Stomach (tissue), 8 donors: ENCODE measurements at regions not wholly inside any gene's neighbourhood (a gene's known extent, or its start where the extent isn't known, plus 50 kb on each side); places are given as distances from the start of the nearest gene placed in this dataset.

Source experiments
- DNase-seq, 2 donors: peaks; one replicate each; pipeline versions ENCODE4 v3.0.0 to v3.0.0-alpha.2; 2013 to 2019
- H3K27ac ChIP-seq, 5 donors: fragments of 200-600 bp in 4 of 5; sonication (generic) in 4 of 5; one replicate each; pipeline ENCODE4 v1.5.1; 2013 to 2019; ENCODE audit warnings: mild to moderate bottlenecking in 1 of 5, moderate library complexity in 1 of 5
- H3K27me3 ChIP-seq, 3 donors: fragments of 200-600 bp; sonication (generic); one replicate each; pipeline ENCODE4 v1.5.1; 2017 to 2019; ENCODE audit warnings: mixed run types in 1 of 3
- H3K36me3 ChIP-seq, 4 donors: fragments of 200-600 bp; sonication (generic); 1 replicate in 3 of 4; 2 replicates in 1 of 4; pipeline ENCODE4 v1.5.1; 2016 to 2019
- H3K4me1 ChIP-seq, 4 donors: fragments of 200-600 bp; sonication (generic); one replicate each; pipeline ENCODE4 v1.5.1; 2016 to 2019
- H3K4me3 ChIP-seq, 4 donors: fragments of 200-600 bp; sonication (generic) in 3 of 4; one replicate each; pipeline ENCODE4 v1.5.1; 2016 to 2019; ENCODE audit warnings: mild to moderate bottlenecking in 1 of 4
- H3K9me3 ChIP-seq, 4 donors: fragments of 200-600 bp; sonication (generic); one replicate each; pipeline ENCODE4 v1.5.1; 2016 to 2019
- CTCF ChIP-seq, 7 experiments: fragments of 450-650 bp in 4 of 7; fragments of 200-600 bp in 3 of 7; sonication (generic) in 3 of 7; IDR thresholded peaks; one replicate each; pipeline ENCODE4 v1.5.1; 2016 to 2019; ENCODE audit warnings: antibody characterized with exemption in 7 of 7, control low read depth in 2 of 7, mild to moderate bottlenecking in 1 of 7
- EP300 ChIP-seq: sonication (generic); formaldehyde crosslinking; IDR thresholded peaks from one replicate; pipeline ENCODE4 v1.6.1; 2017; ENCODE audit warnings: antibody characterized with exemption
- POLR2A ChIP-seq, 4 donors: fragments of 450-650 bp; IDR thresholded peaks; one replicate each; pipeline ENCODE4 v1.6.1; 2016; ENCODE audit warnings: antibody characterized with exemption in 4 of 4, control low read depth in 2 of 4, mild to moderate bottlenecking in 1 of 4, moderate library complexity in 1 of 4
- POLR2AphosphoS5 ChIP-seq, 3 donors: sonication (generic); formaldehyde crosslinking; IDR thresholded peaks; one replicate each; pipeline ENCODE4 v1.6.1; 2016; ENCODE audit warnings: antibody characterized with exemption in 3 of 3
- WGBS, 5 donors: extraction: QIAGEN DNeasy Blood & Tissue Kit in 3 of 5; methylation state at CpG; one replicate each; pipeline versions ENCODE4 v1.1.5 to v1.1.7; 2013 to 2018; 5-methylcytosine and 5-hydroxymethylcytosine counted together
- intact Hi-C: fragments of 100-400 bp; cut with DNase I; formaldehyde crosslinking; loops from one replicate; pipeline ENCODE4 v1.15.1; 2023; ENCODE audit warnings: low total_unique reads
- donor health status: healthy with polysubstance abuse.
- donor health status: Bipolar disorder and iron deficiency.
- donor health status: healthy.

- intact Hi-C loops, result no loop called here
- Histone ChIP-seq H3K27ac (no peak overlapping the region), H3K36me3 (no peaks in the 10 kb centered on the region), H3K4me1 (peaks cover 0 to 7% (median 2%) of the 10 kb centered on the region in 4 donors), H3K27me3 (no peaks in the 10 kb centered on the region), H3K9me3 (no peaks in the 10 kb centered on the region), H3K4me3 (no peak overlapping the region)
- TF ChIP-seq POLR2A (IDR thresholded peaks at IDR 0.05) (no peak), POLR2AphosphoS5 (IDR thresholded peaks at IDR 0.05) (no peak), EP300 (no peak), CTCF (IDR thresholded peaks at IDR 0.05) (no peak)
- no peak for DNase-seq
- WGBS, 5 donors, result 81 to 86% (median 85%) methylated on average over 8 of the region's 8 CpGs
Measured at GRCh38 chr12:39047539-39048262, 142.3 kb upstream of the CPNE8 start.

GRCh38 chr12:39044754-39045153 is 139.4 kb upstream of the CPNE8 start:
- H3K9me3 ChIP-seq, result no peaks in the 10 kb centered on the region
- no peak overlapping the region for H3K27ac ChIP-seq
- H3K27me3 ChIP-seq, result no peaks in the 10 kb centered on the region
- DNase-seq, result no peak
- H3K4me1 ChIP-seq, result peaks cover 0 to 8% (median 4%) of the 10 kb centered on the region in 4 donors
- H3K4me3 ChIP-seq, result no peak overlapping the region
- WGBS, 5 donors, result 25 to 48% (median 32%) methylated on average over 3 of the region's 3 CpGs
- no peak for TF ChIP-seq POLR2AphosphoS5 (IDR thresholded peaks at IDR 0.05)
- no peak for TF ChIP-seq EP300
- no peak for TF ChIP-seq POLR2A (IDR thresholded peaks at IDR 0.05)
- TF ChIP-seq CTCF (IDR thresholded peaks at IDR 0.05), result no peak
- no peaks in the 10 kb centered on the region for H3K36me3 ChIP-seq
- intact Hi-C loops, result no loop called here

GRCh38 chr12:39043424-39043822 is 138.0 kb upstream of the CPNE8 start:
- TF ChIP-seq POLR2AphosphoS5 (IDR thresholded peaks at IDR 0.05), result no peak
- no peak for TF ChIP-seq POLR2A (IDR thresholded peaks at IDR 0.05)
- no peak for TF ChIP-seq CTCF (IDR thresholded peaks at IDR 0.05)
- no peak for TF ChIP-seq EP300
- H3K36me3 ChIP-seq, result no peaks in the 10 kb centered on the region
- no peaks in the 10 kb centered on the region for H3K27me3 ChIP-seq
- DNase-seq, result no peak
- H3K4me1 ChIP-seq, result peaks cover 0 to 8% (median 4%) of the 10 kb centered on the region in 4 donors
- intact Hi-C loops, result no loop called here
- H3K9me3 ChIP-seq, result no peaks in the 10 kb centered on the region
- H3K27ac ChIP-seq, result no peak overlapping the region
- H3K4me3 ChIP-seq, result no peak overlapping the region
- 21 to 33% (median 28%) methylated on average over 2 of the region's 2 CpGs for WGBS, 5 donors

- no peak overlapping the region for H3K4me3 ChIP-seq
- intact Hi-C loops, result no loop called here
- no peak overlapping the region for H3K27ac ChIP-seq
- WGBS, 5 donors, result 66 to 77% (median 75%) methylated on average over 2 of the region's 2 CpGs
- no peaks in the 10 kb centered on the region for H3K27me3 ChIP-seq
- H3K4me1 ChIP-seq, result peaks cover 0 to 8% (median 4%) of the 10 kb centered on the region in 4 donors
- DNase-seq, result no peak
- H3K36me3 ChIP-seq, result no peaks in the 10 kb centered on the region
- no peak for TF ChIP-seq POLR2A (IDR thresholded peaks at IDR 0.05)
- no peak for TF ChIP-seq EP300
- no peak for TF ChIP-seq POLR2AphosphoS5 (IDR thresholded peaks at IDR 0.05)
- TF ChIP-seq CTCF (IDR thresholded peaks at IDR 0.05), result no peak
- no peaks in the 10 kb centered on the region for H3K9me3 ChIP-seq
Measured at GRCh38 chr12:39040275-39040674, 134.9 kb upstream of the CPNE8 start.
